Liver (tissue), 3 donors: ENCODE measurements at regions not wholly inside any gene's neighbourhood (a gene's known extent, or its start where the extent isn't known, plus 50 kb on each side); places are given as distances from the start of the nearest gene placed in this dataset.

Experiments used
- ATF3 ChIP-seq: IDR thresholded peaks from 2 replicates; pipeline ENCODE4 v1.6.1; 2016; ENCODE audit warnings: antibody characterized with exemption
- EGR1 ChIP-seq, 2 donors: IDR thresholded peaks; 2 replicates each; pipeline ENCODE4 v1.6.1; 2016 to 2018; ENCODE audit warnings: antibody characterized with exemption in 2 of 2, low read depth in 2 of 2
- GABPA ChIP-seq, 2 donors: IDR thresholded peaks in 1 of 2; conservative IDR thresholded peaks in 1 of 2; 2 replicates each; pipeline ENCODE4 v1.6.1; 2016; ENCODE audit warnings: antibody characterized with exemption in 2 of 2, mild to moderate bottlenecking in 1 of 2, moderate library complexity in 1 of 2
- HNF4A ChIP-seq, 2 donors: conservative IDR thresholded peaks; 2 replicates each; pipeline ENCODE4 v1.6.1; 2016; ENCODE audit warnings: antibody characterized with exemption in 2 of 2, mild to moderate bottlenecking in 2 of 2
- JUND ChIP-seq, 2 donors: IDR thresholded peaks; 2 replicates each; pipeline ENCODE4 v1.6.1; 2016; ENCODE audit warnings: antibody characterized with exemption in 2 of 2
- NR2F2 ChIP-seq: IDR thresholded peaks from 2 replicates; pipeline ENCODE4 v1.6.1; 2016; ENCODE audit warnings: antibody characterized with exemption
- RXRA ChIP-seq, 2 donors: IDR thresholded peaks; 2 replicates each; pipeline ENCODE4 v1.6.1; 2017 to 2018; ENCODE audit warnings: antibody characterized with exemption in 2 of 2, mild to moderate bottlenecking in 1 of 2
- SP1 ChIP-seq: IDR thresholded peaks from 2 replicates; pipeline ENCODE4 v1.6.1; 2018; ENCODE audit warnings: antibody characterized with exemption, mild to moderate bottlenecking
- TAF1 ChIP-seq: conservative IDR thresholded peaks from 2 replicates; pipeline ENCODE4 v1.6.1; 2016; ENCODE audit warnings: antibody characterized with exemption, mild to moderate bottlenecking
- YY1 ChIP-seq: IDR thresholded peaks from 2 replicates; pipeline ENCODE4 v1.6.1; 2016; ENCODE audit warnings: antibody characterized with exemption, mild to moderate bottlenecking
- ZBTB33 ChIP-seq: IDR thresholded peaks from 2 replicates; pipeline ENCODE4 v1.6.1; 2016; ENCODE audit warnings: antibody characterized with exemption
- TF ChIP-seq, protein P1 (sequence below): fragments of 150-350 bp; IDR thresholded peaks from 2 replicates; pipeline ENCODE4 v1.5.1; 2017; ENCODE audit warnings: improper control_type of control experiment, low read depth, low read length; ENCODE audit not compliant: missing input control
- TF ChIP-seq, protein P2 (sequence below): IDR thresholded peaks from 2 replicates; pipeline ENCODE4 v1.6.1; 2016; ENCODE audit warnings: antibody characterized with exemption
- donor health status: healthy.
- donor health status: healthy.

GRCh38 chr12:67837876-67838275 is 151.4 kb upstream of the IFNG-AS1 start:
- TF ChIP-seq, protein P1, sequence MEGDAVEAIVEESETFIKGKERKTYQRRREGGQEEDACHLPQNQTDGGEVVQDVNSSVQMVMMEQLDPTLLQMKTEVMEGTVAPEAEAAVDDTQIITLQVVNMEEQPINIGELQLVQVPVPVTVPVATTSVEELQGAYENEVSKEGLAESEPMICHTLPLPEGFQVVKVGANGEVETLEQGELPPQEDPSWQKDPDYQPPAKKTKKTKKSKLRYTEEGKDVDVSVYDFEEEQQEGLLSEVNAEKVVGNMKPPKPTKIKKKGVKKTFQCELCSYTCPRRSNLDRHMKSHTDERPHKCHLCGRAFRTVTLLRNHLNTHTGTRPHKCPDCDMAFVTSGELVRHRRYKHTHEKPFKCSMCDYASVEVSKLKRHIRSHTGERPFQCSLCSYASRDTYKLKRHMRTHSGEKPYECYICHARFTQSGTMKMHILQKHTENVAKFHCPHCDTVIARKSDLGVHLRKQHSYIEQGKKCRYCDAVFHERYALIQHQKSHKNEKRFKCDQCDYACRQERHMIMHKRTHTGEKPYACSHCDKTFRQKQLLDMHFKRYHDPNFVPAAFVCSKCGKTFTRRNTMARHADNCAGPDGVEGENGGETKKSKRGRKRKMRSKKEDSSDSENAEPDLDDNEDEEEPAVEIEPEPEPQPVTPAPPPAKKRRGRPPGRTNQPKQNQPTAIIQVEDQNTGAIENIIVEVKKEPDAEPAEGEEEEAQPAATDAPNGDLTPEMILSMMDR = no peak
- TF ChIP-seq, protein P2, sequence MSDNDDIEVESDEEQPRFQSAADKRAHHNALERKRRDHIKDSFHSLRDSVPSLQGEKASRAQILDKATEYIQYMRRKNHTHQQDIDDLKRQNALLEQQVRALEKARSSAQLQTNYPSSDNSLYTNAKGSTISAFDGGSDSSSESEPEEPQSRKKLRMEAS = no peak
- no peak for TF ChIP-seq RXRA (IDR thresholded peaks at IDR 0.05)
- TF ChIP-seq YY1 = no peak
- no peak for TF ChIP-seq HNF4A (conservative IDR thresholded peaks at IDR 0.05)
- TF ChIP-seq GABPA (IDR thresholded peaks at IDR 0.05 in 1 of 2, conservative IDR thresholded peaks at IDR 0.05 in 1 of 2) = no peak
- no peak for TF ChIP-seq TAF1
- TF ChIP-seq SP1 = no peak
- no peak for TF ChIP-seq NR2F2
- no peak for TF ChIP-seq JUND (IDR thresholded peaks at IDR 0.05)
- no peak for TF ChIP-seq ZBTB33
- no peak for TF ChIP-seq ATF3
- TF ChIP-seq EGR1 (IDR thresholded peaks at IDR 0.05; ENCODE audit: low read depth in 2 of 2) = no peak
